NCI-H2196 (cell line): ENCODE measurements at regions not wholly inside any gene's neighbourhood (a gene's known extent, or its start where the extent isn't known, plus 50 kb on each side); places are given as distances from the start of the nearest gene placed in this dataset.
A peak's percentile ranks its signal among the peaks of the same experiment; 100 is the strongest.

Experiments used
- DNase-seq: peaks from one replicate; lab custom pipeline; 2025; ENCODE audit not compliant: unreplicated experiment; lab: John Stamatoyannopoulos, UW

DNA sequence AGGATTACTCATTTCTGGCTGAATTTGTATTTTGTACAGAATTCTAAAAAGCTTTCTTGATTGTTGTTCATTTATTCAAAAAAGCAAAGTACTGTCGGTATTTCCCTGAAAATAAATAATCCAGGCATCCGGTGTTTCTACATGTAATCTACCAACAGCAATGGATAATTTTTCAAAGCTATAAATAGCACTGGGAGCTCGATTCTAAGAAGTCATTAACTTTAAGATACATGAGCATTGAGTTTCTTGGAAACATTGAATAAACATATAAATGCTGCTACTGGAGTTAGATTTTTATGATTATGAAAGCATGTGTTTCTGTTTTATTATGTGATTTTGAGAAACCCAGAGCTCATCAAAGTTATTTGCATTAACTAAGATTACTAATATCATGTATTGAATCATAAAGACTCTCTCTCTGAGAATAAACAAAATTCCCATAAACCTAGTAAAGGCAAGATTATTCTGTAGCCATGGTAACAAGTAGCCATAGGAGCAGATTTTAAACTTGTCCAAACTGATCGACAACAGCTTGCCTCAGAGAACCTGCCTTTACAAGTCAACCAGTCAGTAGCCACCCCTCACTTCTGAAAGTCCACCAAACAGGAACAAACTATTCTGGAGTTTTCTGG, 197.0 kb downstream of the DRD1 start:
- DNase-seq: no peak

DNA sequence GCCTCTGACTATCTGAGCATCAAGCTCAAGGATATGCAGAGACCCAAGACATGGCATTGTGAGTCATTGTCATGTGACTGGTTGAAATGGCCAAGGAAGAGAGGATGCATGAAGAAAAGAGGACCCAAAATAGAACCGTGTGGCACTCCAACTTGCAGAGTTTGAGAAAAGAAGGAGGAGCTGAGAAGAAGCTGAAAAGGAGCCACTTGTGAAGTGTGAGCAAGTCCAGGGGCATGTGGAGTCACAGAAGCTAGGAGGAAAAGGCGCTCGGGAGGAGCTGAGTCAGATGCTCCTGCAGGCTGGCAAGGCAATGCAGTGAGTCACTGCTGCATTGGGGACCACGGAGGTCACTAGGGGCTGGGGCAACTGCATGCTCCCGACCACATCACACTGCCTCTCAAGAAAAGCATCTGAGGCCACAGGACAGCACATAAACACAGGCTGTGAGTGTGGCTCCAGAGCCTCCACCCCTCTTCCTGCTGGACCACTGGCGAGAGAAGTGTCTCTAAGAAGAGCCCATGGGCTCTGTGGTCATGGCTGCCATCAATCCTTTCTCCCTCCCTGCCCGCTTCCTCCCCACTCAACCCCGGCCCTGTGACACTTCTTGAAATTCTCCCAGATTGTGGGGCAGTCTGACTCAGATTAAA, 197.6 kb downstream of the DRD1 start:
- DNase-seq: no peak

DNA sequence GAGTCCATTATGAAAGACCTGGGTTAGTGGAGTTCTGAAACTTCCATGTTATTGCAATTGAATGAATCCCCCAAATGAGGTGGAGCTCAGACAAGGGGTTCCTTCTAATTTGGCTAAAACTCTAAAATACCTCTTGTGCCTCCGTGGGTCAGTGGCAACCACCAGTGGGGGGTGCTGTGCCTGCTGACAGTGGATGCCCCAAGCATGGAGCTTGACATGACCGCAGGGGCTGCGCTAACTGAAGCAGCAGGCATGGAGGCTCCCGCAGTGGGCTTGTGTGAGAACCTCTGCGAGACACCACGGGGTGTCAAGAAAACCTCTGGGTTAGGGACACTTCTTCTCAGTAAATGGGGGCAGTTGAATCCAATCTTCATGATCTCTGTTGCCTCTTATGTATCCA, 200.5 kb downstream of the DRD1 start:
- no peak for DNase-seq

DNA sequence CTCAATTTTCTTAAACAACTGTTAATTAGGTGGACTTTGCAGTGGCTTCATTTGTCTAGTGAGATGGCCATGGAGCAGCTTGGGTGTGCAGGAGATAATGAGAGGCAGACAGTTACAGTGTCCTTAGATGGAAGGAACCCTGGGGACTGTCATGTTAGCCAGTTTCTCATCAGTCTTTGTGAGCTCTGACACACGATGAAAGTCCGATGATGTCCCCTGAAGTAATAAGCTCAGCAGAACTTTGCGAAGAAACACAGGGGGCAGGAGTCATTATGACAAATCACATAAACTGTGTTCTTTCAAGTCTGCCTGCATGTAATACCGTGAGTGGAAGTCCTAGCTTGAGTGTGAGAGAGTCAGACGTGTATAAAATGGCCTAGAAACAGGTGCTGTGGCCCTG, 201.8 kb downstream of the DRD1 start:
- no peak for DNase-seq

DNA sequence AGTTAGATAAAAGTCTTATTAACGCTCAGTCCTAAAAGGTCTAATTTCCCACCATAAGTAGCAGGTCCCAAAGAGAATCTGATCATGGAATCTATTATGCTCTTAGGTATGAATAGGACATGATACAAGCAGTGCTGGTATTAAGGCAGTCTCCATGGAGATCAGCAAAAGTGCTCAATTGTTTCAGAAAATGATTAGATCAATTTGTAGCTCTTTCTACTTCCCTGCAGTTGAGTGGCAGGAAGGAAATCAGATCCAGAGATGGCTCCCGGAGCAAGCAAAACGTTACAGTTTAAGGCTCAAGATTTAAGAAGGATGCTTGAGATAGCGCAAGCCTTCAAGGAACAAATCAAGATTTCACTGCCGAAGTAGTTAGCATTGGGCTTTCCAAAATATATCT, 205.7 kb downstream of the DRD1 start:
- no peak for DNase-seq

DNA sequence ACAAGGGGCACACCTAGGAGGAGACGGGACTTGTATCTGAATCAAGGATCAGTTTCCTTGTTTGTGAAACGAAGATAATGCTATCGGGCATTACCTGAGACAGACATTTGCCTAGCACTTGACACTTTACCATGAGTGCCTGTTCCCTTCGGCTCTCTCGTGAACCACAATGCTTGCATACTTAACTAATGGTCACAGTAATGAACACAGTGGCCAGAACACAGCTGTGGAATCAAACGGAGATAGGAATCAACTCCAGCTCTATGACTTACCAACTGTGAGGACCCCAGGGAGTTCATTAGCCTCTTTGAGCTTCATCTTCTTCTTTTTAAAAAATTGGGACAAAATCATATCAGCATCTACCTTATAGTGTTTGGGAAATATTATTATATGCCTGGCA, 207.8 kb downstream of the DRD1 start:
- no peak for DNase-seq

DNA sequence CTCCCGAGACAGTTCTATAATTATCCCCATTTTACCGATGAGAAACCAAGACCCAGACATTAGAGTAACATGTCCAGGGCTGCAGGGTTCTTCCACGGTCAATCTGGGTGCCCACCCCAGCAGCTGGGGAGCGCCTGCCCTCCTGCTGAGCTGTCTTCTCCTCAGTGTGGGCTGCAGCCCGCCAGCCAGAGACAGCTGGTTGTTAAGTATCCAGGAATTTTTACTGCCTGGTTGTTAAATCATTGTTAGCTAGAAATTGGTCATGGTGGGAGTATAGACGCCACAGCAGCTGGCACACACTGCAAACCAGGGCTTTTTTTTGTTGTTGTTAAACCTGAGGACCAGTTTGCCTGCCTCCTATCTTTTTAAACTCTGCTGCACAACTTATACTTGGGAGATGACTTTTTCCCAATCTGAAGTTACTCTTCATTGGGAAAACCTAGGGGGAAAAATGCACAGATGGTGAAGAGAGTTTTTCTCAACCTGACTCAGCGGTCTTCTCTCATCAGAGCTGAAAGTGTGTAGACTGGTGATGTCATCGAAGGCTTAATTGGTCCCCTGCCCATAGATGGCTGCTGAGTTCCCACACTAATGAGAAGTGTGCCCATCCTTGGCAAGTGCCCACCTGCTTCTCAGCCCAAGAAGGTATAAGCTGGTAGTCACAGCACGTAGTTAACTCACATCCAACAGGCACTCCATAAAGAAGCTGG, 208.6 kb downstream of the DRD1 start:
- DNase-seq: no peak

DNA sequence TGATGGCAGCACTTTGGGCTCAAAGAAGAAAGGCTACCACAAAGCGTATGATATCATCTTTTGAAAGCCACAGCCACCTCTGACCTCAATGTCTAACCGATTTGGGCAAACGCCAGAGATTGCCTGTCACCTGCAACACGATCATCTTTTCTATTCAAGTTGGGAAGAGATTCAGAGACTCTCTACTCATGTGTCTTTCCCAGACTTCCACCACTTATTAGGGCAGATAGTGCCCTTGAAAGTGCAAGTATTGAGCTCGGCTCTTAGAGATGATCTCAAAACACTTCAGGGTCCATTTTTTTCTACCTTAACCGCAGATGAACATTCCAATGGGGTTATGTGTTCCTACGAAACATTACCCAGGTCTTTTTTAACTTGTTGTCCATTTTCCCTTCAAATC, 213.7 kb downstream of the DRD1 start:
- peak; percentile 11 for DNase-seq

DNA sequence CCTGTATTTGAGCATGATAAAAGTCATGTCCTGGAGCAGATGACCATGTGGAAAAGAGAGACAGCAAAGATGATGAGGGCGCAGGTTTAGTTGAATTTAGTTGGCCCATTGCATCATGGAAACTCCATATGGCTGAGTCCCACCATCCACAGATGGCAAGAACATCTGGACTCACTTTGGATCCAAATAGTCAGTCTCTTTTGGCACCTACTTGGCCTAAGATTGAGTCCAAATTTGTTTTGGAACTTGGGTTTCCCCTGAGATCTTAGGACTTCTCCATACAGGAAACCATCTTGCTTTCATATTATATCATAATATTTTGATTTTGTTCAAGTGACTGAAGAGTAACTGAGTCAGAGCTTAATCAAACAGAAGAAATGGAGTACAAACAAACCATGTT, 217.5 kb downstream of the DRD1 start:
- no peak for DNase-seq

DNA sequence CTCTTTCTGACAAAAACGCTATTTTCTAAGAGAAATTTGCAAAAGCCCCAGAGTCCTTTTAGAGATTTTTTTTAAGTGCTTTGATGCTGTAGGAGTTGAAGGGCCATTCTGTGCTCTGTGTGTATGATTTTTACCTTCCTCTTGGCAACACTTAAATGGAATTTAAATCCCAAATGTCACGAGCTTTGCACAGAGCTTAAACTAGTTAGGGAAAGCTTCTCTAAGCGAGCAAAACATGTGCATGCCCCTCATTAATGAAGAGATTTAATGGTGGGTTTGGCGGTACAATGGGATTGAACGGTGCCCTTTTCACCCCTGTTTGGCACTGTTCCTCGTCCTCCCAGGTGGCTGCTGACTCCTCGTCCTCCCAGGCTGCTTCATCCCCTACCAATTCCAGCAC, 220.7 kb downstream of the DRD1 start:
- DNase-seq: no peak

DNA sequence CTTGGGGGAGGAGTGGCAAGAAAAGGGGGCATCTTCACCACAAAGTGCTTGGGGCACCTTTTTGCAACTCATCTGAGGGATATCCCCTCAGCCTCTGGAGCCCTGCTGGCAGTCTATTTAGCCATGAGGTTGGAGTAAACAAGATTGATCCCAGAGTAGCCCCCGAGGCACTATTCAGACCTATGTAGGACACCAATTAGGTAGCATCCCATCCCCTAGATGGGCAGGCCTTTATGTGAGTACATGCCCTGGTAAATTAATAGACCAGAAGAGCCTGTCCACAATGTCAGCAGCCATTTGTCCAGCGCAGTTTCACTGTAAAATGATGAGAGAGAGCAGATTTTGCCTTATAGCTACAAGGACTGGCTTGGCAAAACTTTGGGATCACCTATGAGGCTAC, 221.4 kb downstream of the DRD1 start:
- DNase-seq: no peak

DNA sequence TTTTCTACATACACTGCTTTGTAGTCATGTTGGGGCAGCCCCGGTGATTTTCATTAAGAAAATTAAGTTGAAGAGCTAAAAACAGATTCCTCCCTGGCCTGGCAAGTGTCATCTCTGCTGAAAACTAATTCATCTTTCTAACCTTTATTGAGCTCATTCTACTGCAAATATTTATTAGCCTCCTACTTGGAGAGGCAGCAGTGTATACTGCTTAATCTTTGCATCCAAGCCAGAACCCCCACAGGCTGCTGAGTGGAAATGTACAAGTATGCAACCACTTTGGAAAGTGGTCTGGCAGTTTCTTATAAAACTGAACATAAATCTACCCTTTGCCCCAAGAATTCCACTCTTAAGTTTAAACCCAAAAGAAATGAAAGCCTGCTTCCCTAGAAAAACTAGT, 223.4 kb downstream of the DRD1 start:
- no peak for DNase-seq

DNA sequence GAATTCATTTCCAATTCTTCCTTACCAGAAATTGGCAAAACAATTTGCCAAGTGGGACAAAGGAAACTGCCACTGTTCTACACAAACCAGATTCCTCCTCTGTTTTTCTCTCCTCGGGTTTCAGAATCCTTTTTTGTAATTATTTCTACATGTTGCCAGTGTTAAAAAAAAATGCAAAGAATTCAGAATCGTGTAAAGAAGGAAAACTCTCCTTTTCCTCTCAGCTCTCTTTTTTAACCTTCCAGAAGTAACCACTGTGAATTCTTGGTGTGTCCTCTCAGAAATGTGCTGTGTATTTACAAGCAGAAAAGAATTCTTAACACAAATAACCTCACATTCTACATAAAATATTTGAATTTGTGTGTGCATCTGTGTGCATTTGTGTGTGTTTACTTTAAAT, 224.6 kb downstream of the DRD1 start:
- DNase-seq: no peak

DNA sequence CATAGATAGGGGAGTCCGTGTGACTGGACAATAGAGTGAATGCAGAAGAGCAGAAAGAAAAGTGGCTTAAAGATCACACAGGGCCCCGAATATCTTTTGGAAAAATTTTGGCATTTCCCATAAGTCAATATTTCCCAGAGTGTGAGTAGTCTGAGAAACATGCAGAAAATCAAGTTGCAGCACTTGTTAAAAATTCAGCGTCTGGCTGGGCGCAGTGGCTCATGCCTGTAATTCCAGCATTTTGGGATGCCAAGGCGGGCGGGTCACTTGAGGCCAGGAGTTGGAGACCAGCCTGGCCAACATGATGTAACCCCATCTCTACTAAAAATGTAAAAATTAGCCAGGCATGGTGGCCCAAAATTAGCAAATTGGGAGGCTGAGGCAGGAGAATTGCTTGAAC, 227.0 kb downstream of the DRD1 start:
- DNase-seq: no peak

DNA sequence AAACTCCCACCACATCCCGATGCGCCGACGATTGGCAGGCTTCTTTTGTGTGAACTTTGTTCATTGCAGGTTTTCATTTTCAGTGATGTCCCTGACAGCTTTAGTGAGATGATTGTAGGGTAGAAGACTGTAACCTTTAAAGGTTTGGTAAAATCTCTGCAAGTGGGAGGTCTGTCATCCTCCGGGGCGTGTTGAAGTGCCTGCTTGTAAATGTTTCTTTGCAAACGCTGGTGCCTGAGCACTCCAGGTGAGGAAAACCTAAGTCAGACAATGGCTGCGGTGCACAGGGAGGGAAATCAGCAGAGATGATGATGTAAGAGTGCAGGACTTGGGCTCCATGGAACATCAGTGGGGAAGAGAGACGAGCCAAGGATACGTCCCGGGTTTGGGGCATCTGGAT, 228.1 kb downstream of the DRD1 start:
- DNase-seq: no peak

DNA sequence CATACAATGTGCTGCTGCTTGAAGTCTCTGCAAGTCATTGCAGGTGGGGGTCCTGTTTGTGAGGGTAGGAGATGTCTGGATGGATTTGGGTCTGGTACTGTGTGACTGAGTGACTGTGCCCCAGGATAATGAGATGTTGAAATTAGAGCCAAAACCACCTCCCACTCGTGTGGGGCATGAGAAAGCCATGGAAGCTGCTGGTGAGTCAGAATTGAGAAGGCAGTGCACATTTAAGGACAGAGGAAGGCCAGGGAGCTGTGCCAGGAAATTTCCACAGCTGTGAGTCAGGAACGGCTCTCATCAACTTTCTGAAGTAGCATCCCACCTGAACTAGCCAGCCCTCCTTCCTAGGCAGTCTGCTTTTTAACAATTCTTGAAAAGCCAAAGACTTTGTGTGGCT, 229.8 kb downstream of the DRD1 start:
- no peak for DNase-seq

DNA sequence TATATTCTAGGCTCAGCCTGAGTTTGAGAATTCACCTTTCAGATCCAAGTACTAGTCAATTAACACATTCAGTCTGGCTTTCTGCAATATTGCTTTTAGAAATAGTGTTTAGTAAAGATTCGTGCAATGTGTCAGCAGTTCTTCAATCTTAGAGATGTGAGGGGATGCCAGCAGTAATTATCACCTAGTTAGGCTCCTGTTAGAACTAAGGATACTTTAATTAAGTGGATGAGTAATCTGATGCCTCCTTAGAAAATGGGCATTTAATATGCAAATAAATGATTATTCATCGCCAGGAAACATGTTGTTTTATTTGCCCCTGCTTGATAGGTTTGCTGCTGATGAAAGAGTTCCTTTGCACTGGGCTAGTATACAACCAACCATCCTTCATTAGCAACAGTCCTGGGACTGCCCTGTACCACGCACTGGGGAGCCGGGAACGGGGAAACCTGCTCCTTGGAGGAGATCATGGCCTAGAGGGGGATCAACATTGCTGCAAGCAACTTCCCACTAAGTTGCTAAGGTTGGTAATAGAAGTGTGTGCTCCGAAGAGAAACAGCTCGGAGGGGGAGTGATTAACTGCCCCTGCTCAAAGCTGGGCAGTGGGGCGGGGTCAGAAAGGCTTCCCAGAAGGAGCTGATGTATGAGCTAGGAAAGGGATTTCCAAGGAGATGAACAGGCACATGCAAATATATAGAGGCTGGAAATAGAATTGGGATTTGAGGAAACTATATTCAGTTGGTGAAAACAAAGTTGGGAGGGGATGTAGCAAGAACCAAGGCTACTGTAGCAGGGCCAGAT, 231.8 kb downstream of the DRD1 start:
- DNase-seq: no peak

DNA sequence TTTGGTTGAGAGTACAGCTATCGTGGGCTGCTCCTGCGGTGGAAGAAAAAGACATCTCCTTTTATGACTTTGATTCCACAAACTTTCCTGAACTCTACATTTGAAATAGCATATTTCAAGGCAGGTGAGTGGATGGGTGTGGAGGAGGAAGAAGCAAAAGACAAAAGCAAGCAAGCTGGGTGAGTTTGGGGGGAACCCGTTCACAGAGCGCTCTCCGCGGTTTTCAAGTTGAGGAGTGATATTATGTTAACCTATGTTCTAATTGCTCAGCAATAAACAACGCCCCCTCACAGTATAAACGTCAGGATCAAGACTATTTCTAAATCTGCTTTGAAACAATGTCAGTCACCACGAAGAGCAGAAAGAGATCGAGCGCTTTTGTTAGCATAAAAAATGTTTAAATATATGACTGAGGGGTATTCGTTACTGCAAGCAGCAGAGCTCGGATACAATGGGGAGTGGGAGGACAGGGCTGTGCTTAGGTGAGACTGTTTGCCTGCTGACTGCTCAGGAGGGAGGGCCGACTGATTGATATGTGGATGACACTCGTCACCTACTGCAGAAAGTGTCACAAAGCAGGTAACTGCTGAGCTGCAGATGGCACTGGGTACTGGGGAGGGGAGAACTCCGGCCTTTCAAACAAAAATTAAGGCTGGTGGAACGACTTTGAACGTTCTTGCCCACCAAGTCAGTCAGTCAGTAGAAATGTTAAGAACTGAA, 236.5 kb downstream of the DRD1 start:
- no peak for DNase-seq

DNA sequence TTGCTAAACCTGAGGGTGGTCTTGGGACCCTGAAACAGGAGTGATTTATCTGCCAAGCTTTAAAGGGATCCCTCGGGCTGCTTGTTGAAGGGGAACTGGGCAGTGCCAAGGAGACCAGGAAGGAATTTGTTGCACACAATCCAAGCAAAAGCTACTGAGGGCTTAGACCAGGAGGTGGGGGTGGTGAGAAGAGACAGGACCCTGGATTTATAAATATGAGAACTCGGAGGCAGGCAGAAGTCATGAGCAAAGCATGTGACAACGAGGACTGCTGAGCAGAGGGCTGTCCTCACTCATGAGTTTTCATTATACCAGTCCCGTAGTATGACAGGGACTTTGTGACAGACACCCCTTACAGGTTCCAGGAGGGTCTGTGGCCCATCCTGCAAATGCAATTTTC, 237.3 kb downstream of the DRD1 start:
- DNase-seq: no peak

DNA sequence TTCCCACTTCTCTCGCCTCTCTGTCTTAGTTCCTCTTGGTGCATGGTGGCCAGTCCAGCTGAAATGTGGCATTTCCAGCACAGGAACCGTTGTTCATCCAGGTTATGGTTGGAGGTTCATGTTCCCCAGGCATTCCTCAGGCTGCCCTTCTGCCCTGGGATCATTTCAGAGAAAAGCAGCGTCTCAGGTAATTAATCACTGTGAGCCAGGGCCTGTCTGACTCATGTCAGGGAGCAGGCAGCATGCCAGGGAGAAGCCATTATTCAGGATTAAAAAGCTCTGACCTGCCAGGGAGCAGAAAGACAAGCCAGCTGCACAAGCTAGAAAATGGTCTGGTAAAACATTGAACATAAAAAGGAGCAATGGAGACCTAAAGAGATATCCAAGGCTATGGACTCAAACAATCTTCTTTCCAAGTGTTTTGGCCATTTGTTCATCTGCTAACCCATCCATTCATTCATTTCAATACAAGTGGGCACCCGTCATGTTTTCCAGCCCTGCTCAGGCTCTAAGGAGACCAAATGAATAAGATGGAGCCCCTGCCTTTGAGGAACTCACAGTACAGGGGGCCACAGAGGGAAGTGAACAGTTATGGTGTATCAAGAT, 241.4 kb downstream of the DRD1 start:
- DNase-seq: no peak

DNA sequence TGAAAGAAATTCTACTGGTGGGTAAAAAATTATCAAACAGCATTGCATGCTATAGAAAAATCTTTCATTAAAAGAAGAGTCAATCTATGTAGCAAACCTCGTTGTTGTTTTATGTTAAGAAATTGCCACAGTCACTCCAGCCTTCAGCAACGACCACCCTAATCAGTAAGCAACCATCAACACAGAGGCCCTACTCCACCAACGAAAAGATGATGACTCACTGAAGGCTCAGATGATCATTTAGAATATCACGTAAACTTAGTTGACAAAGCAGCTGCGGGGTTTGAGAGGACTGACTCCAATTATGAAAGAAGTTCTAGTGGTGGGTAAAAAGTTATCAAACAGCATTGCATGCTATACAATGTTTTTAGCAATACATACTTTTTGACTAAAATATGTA, 242.6 kb downstream of the DRD1 start:
- no peak for DNase-seq
